Chondrocyte (in vitro differentiated cells): ENCODE measurements at regions not wholly inside any gene's neighbourhood (a gene's known extent, or its start where the extent isn't known, plus 50 kb on each side); places are given as distances from the start of the nearest gene placed in this dataset.

Experiments used
- DNase-seq: peaks from one replicate; pipeline ENCODE4 v3.0.0; 2021; ENCODE audit warnings: mixed read lengths, low spot score
- H3K27ac Mint-ChIP-seq: one replicate; pipeline ENCODE4 v1.8.0; 2021; ENCODE audit warnings: mild to moderate bottlenecking, moderate library complexity, mixed read lengths; ENCODE audit not compliant: unreplicated experiment
- H3K27me3 Mint-ChIP-seq: 2 replicates; pipeline ENCODE4 v1.8.0; 2021; ENCODE audit warnings: low read depth, mixed read lengths
- H3K36me3 Mint-ChIP-seq: 2 replicates; pipeline ENCODE4 v1.8.0; 2021; ENCODE audit warnings: low read depth, mixed read lengths
- H3K4me1 Mint-ChIP-seq: 2 replicates; pipeline ENCODE4 v1.8.0; 2021; ENCODE audit warnings: low read depth, mild to moderate bottlenecking, mixed read lengths
- H3K4me3 Mint-ChIP-seq: one replicate; pipeline ENCODE4 v1.8.0; 2021; ENCODE audit warnings: mild to moderate bottlenecking, moderate library complexity, mixed read lengths; ENCODE audit not compliant: unreplicated experiment
- H3K9me3 Mint-ChIP-seq: 2 replicates; pipeline ENCODE4 v1.8.0; 2021; ENCODE audit warnings: low read depth, mixed read lengths
- TF ChIP-seq, protein P1 (sequence below): fragments of 200-600 bp; sonication (generic); IDR thresholded peaks from 2 replicates; pipeline ENCODE4 v1.5.0; 2021; ENCODE audit warnings: antibody characterized with exemption, mild to moderate bottlenecking, moderate library complexity

DNA sequence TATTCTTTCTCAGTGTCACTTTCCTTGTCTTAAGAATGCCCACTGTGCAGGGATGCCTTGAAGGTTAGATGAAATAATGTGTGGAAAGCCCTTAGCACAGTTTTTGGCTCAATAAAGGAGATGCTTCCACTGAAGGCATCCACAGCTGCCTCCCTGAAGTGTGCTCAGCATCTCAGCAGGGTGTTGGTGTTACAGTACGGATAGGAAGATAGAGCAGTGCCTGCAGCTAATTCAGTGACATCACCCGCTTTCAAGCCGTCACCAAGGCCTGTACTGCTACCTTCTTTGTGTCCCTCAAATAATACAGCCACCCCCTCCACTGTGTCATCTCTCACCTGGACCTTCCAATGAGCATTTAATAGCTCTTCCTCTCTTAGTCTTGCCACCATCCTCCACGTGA is 59.0 kb downstream of the NDUFS5 start:
- Mint-ChIP-seq H3K36me3 (no peaks in the 10 kb centered on the region), H3K4me3 (no peak overlapping the region), H3K27ac (no peak overlapping the region), H3K27me3 (peaks cover 10% of the 10 kb centered on the region), H3K4me1 (peaks cover 13% of the 10 kb centered on the region), H3K9me3 (no peaks in the 10 kb centered on the region)
- peak; percentile 1 for DNase-seq
- TF ChIP-seq, protein P1, sequence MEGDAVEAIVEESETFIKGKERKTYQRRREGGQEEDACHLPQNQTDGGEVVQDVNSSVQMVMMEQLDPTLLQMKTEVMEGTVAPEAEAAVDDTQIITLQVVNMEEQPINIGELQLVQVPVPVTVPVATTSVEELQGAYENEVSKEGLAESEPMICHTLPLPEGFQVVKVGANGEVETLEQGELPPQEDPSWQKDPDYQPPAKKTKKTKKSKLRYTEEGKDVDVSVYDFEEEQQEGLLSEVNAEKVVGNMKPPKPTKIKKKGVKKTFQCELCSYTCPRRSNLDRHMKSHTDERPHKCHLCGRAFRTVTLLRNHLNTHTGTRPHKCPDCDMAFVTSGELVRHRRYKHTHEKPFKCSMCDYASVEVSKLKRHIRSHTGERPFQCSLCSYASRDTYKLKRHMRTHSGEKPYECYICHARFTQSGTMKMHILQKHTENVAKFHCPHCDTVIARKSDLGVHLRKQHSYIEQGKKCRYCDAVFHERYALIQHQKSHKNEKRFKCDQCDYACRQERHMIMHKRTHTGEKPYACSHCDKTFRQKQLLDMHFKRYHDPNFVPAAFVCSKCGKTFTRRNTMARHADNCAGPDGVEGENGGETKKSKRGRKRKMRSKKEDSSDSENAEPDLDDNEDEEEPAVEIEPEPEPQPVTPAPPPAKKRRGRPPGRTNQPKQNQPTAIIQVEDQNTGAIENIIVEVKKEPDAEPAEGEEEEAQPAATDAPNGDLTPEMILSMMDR: no peak

DNA sequence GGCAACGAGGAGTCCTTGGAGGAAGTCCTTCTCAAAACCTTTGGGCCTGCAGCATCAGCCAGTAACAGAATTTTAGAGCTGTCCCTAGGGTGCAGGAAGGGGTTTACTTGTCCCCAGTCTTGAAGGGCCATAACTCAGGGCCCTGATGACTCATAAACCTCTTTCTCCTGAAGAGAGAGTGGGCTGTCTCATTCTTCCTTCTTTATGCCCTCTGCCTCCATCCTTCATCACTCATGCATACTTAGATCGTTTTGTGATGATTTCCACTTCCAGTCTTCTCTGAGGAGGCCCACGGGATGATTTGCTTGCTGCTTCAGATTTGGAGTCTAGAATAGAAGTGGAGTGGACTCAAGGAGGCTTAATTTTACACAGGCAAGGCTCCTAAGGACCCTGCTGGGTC is 60.2 kb downstream of the NDUFS5 start:
- no peak overlapping the region for H3K27ac Mint-ChIP-seq
- no peak for DNase-seq
- TF ChIP-seq, protein P1: no peak
- H3K9me3 Mint-ChIP-seq: no peaks in the 10 kb centered on the region
- H3K36me3 Mint-ChIP-seq: no peaks in the 10 kb centered on the region
- H3K27me3 Mint-ChIP-seq: peaks cover 10% of the 10 kb centered on the region
- H3K4me3 Mint-ChIP-seq: no peak overlapping the region
- peaks cover 13% of the 10 kb centered on the region for H3K4me1 Mint-ChIP-seq

DNA sequence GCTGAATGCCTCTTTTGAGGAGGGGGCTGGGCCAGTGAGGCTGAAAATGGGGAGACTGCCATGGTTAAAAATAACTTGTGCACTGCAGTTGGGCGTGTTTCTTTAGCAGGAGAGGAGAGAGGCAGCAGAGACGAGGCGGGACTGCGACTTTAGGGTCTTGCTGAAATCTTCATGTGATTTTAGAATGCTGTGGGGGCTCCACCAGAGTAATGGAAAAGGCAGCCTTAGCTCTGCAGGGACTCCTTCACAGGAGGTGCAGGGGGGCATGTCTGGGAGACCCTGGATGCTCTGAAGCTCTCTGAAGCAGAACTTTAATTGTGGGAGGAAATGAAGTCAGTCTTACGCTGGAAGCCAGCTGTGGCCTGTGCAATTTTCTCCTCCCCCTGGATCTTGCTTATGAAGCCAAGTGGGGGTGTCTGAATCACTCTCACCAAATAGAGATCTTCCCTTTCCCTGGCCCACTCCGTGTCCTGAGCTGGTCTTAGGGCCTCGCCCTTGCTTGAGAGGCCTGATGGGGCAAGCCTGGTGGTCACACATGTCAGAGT is 60.8 kb downstream of the NDUFS5 start:
- TF ChIP-seq, protein P1: no peak
- no peaks in the 10 kb centered on the region for H3K36me3 Mint-ChIP-seq
- no peak overlapping the region for H3K4me3 Mint-ChIP-seq
- H3K9me3 Mint-ChIP-seq: no peaks in the 10 kb centered on the region
- no peak for DNase-seq
- no peak overlapping the region for H3K27ac Mint-ChIP-seq
- peaks cover 13% of the 10 kb centered on the region for H3K4me1 Mint-ChIP-seq
- H3K27me3 Mint-ChIP-seq: peaks cover 10% of the 10 kb centered on the region

DNA sequence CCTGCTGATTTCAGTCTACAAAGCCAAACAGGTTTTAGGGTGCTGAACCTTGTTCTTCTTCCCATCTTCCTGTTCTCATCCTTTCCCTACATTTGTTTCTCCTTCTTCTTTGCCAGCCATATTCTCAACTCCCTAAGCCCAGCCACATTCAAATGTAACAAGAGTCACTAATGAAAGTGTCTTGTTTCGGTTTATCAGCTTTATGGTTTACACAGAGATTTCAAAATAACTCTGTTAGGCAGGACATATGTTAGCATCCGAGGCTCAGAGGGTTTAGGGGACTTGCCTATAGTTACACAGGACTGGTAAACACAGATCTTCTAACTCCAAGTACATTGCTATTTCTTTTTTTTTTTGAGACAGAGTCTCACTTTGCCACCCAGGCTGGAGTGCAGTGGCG is 61.3 kb downstream of the NDUFS5 start:
- Mint-ChIP-seq H3K9me3 (no peaks in the 10 kb centered on the region), H3K4me3 (no peak overlapping the region), H3K27me3 (peaks cover 7% of the 10 kb centered on the region), H3K27ac (no peak overlapping the region), H3K4me1 (peaks cover 13% of the 10 kb centered on the region), H3K36me3 (no peaks in the 10 kb centered on the region)
- TF ChIP-seq, protein P1: no peak
- no peak for DNase-seq

DNA sequence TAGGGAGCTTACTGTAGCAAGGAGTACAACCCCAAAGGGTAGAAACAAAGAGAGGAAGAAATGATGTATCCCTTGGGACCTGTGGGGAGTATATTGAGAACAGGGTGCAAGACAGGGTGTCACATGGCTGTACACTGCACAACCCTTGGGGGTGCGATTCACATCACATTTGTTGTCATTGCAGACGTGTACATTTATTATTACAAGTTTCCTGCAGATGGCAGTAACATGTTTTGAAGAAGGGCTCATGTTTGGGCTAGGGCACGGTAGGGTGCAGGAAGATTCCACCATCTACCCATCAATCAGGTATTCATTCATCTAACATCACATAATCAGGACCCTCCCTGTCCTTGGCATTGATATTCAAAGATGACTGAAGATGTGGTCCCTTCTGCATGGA is 62.5 kb downstream of the NDUFS5 start:
- no peaks in the 10 kb centered on the region for H3K36me3 Mint-ChIP-seq
- TF ChIP-seq, protein P1: peak; percentile 34
- peaks cover 14% of the 10 kb centered on the region for H3K4me1 Mint-ChIP-seq
- no peak overlapping the region for H3K27ac Mint-ChIP-seq
- no peak overlapping the region for H3K4me3 Mint-ChIP-seq
- no peak for DNase-seq
- H3K27me3 Mint-ChIP-seq: peaks cover 5% of the 10 kb centered on the region
- no peaks in the 10 kb centered on the region for H3K9me3 Mint-ChIP-seq
